Liver (tissue), 3 donors: ENCODE measurements at regions not wholly inside any gene's neighbourhood (a gene's known extent, or its start where the extent isn't known, plus 50 kb on each side); places are given as distances from the start of the nearest gene placed in this dataset.

Source experiments
- ATF3 ChIP-seq: IDR thresholded peaks from 2 replicates; pipeline ENCODE4 v1.6.1; 2016; ENCODE audit warnings: antibody characterized with exemption
- CTCF ChIP-seq: fragments of 150-350 bp; IDR thresholded peaks from 2 replicates; pipeline ENCODE4 v1.5.1; 2017; ENCODE audit warnings: improper control_type of control experiment, low read depth, low read length; ENCODE audit not compliant: missing input control
- EGR1 ChIP-seq, 2 donors: IDR thresholded peaks; 2 replicates each; pipeline ENCODE4 v1.6.1; 2016 to 2018; ENCODE audit warnings: antibody characterized with exemption in 2 of 2, low read depth in 2 of 2
- FOXA2 ChIP-seq: IDR thresholded peaks from 2 replicates; pipeline ENCODE4 v1.6.1; 2016; ENCODE audit warnings: antibody characterized with exemption
- GABPA ChIP-seq, 2 donors: IDR thresholded peaks in 1 of 2; conservative IDR thresholded peaks in 1 of 2; 2 replicates each; pipeline ENCODE4 v1.6.1; 2016; ENCODE audit warnings: antibody characterized with exemption in 2 of 2, mild to moderate bottlenecking in 1 of 2, moderate library complexity in 1 of 2
- HNF4A ChIP-seq, 2 donors: conservative IDR thresholded peaks; 2 replicates each; pipeline ENCODE4 v1.6.1; 2016; ENCODE audit warnings: antibody characterized with exemption in 2 of 2, mild to moderate bottlenecking in 2 of 2
- JUND ChIP-seq, 2 donors: IDR thresholded peaks; 2 replicates each; pipeline ENCODE4 v1.6.1; 2016; ENCODE audit warnings: antibody characterized with exemption in 2 of 2
- RAD21 ChIP-seq, 2 donors: IDR thresholded peaks; 2 replicates each; pipeline ENCODE4 v1.6.1; 2016; ENCODE audit warnings: antibody characterized with exemption in 2 of 2, mild to moderate bottlenecking in 2 of 2
- SP1 ChIP-seq: IDR thresholded peaks from 2 replicates; pipeline ENCODE4 v1.6.1; 2018; ENCODE audit warnings: antibody characterized with exemption, mild to moderate bottlenecking
- TAF1 ChIP-seq: conservative IDR thresholded peaks from 2 replicates; pipeline ENCODE4 v1.6.1; 2016; ENCODE audit warnings: antibody characterized with exemption, mild to moderate bottlenecking
- ZBTB33 ChIP-seq: IDR thresholded peaks from 2 replicates; pipeline ENCODE4 v1.6.1; 2016; ENCODE audit warnings: antibody characterized with exemption
- donor health status: healthy.
- donor health status: healthy.

GRCh38 chr5:2464141-2464540 lies 287.3 kb downstream of the IRX2 start:
- TF ChIP-seq CTCF (no peak), TAF1 (no peak), RAD21 (IDR thresholded peaks at IDR 0.05) (no peak), ATF3 (no peak), JUND (IDR thresholded peaks at IDR 0.05) (no peak), ZBTB33 (no peak), FOXA2 (no peak), HNF4A (conservative IDR thresholded peaks at IDR 0.05) (no peak), SP1 (no peak), EGR1 (IDR thresholded peaks at IDR 0.05; ENCODE audit: low read depth in 2 of 2) (no peak), GABPA (IDR thresholded peaks at IDR 0.05 in 1 of 2, conservative IDR thresholded peaks at IDR 0.05 in 1 of 2) (no peak)
